ENCODE measurements at regions not wholly inside any gene's neighbourhood (a gene's known extent, or its start where the extent isn't known, plus 50 kb on each side); places are given as distances from the start of the nearest gene placed in this dataset.

DNA sequence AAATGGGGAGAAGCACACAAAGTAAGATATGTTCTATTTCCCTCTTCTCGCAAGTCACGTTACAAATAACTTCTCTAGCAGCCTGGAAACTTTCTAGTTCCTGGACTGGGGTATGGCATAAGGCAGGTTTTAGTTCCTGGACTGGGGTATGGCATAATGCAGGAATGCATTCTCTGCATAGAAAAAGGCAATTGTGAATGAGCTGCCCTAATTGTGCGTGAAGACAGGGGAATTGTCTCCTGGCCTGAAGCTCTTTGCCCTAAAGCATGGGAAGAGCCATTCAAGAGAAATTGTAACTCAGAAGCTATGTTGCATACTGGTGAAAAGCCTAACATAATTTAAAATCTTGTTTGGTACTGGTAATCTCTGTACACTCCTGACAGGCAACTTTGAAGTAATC lies 54.3 kb upstream of the CBLB start:
- DNase-seq (ENCODE audit: low spot score) = no peak

- no peak for DNase-seq (ENCODE audit: low spot score)
Measured at GRCh38 chr3:105927741-105928140, 58.9 kb upstream of the CBLB start.

GRCh38 chr3:105930733-105931132 lies 61.9 kb upstream of the CBLB start:
- no peak for DNase-seq (ENCODE audit: low spot score)

DNA sequence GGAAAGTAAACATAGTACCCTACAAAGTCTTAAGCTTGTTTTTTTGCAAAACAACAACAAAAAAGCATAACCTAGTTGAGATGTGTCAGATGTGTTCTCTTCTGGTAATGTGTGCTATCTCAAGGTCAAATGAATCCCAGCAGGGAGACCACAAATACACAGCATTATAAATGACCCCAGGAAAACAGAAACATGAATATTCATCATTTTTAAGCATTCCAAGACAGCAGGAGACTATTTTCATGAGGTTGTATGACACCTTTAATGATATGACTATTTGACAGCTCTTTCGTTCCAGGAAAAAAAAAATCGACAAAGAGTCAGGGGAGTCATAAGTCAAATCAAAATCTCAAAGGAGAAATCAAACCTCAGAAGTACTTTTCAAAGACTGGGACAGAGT lies 62.7 kb upstream of the CBLB start:
- no peak for DNase-seq (ENCODE audit: low spot score)

- DNase-seq (ENCODE audit: low spot score) = no peak
Measured at GRCh38 chr3:105933871-105934270, 65.1 kb upstream of the CBLB start.

GRCh38 chr3:105938101-105938500 lies 69.3 kb upstream of the CBLB start:
- DNase-seq (ENCODE audit: low spot score) = no peak

- DNase-seq (ENCODE audit: low spot score) = no peak
Measured at GRCh38 chr3:105938806-105939205, 70.0 kb upstream of the CBLB start.

DNA sequence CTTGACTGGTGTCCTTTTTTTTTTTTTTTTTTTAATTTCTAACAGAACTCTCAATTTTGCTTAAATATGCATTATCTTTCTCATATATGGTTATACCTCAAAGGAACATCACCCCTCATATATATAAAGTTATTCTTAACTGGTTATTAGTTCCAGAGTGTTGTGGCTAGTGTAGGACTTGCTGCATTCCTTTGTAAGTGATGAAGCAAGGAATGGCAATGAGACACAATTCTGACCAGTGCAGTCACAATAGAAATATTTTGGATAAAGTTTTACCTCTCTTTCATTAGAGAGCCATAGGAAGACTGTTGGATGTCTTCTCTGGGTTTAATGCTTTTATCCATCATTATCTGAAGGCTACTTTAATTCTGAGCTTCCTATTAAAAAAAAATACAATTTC lies 75.5 kb upstream of the CBLB start:
- no peak for DNase-seq (ENCODE audit: low spot score)

DNA sequence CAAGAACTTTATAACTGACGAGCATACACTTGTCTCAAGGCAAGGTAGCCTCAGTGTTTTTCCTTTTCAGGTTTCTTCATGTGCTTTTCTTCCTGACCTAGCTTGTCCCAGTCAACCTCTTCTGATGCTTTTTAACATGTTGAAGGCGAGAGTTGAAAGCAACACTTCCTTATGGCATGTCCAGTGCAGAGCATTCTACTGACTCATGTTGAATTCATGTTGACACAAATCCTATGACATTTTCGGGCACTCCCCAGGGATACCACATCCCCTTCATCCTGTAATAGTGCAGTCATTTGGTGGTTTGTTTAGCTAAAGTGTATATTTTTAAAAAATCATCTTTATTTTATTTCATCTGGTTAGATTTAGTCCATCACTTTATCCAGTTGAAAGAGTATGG lies 75.9 kb upstream of the CBLB start:
- DNase-seq (ENCODE audit: low spot score) = no peak

- no peak for DNase-seq (ENCODE audit: low spot score)
Measured at GRCh38 chr3:105948101-105948500, 79.3 kb upstream of the CBLB start.

- no peak for DNase-seq (ENCODE audit: low spot score)
Measured at GRCh38 chr3:105950881-105951600, 82.2 kb upstream of the CBLB start.

GRCh38 chr3:105953831-105954230 lies 85.0 kb upstream of the CBLB start:
- DNase-seq (ENCODE audit: low spot score) = no peak

DNA sequence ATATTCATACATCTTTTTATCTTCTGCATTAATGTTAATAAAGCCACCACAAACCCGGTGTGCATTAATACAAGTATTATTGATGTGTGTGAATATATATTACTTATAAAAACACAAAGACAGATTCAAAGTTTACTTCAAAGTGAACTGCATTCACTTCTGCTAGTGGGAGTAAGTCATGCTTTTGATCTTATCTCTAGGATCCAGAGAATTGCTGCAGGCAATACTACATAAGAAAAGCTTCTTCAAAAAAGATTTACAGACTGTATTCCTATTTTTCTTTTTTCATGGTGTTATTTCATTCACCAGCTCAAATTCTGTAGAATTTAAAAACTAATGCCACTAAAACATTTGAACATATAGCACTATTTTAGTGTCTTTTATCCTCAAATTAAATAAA lies 87.5 kb upstream of the CBLB start:
- no peak for DNase-seq (ENCODE audit: low spot score)

DNA sequence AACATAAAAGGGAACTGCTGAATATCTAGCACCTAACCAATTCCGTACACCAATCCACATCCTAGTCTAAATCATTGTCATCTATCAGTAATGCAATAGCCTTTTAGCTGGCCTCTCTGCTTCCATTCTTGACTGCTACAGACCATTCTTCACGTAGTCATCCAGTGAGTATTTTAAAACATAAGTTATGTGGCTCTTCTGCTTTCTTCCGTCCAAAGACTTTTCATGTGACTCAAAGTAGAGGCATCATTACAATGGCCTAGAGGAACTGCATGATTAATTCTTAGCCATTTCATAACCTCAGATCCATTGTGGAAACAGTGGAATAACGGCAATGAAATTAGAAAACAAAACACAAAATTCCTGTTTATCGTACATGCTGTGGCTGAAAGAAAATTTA lies 88.9 kb upstream of the CBLB start:
- no peak for DNase-seq (ENCODE audit: low spot score)

DNA sequence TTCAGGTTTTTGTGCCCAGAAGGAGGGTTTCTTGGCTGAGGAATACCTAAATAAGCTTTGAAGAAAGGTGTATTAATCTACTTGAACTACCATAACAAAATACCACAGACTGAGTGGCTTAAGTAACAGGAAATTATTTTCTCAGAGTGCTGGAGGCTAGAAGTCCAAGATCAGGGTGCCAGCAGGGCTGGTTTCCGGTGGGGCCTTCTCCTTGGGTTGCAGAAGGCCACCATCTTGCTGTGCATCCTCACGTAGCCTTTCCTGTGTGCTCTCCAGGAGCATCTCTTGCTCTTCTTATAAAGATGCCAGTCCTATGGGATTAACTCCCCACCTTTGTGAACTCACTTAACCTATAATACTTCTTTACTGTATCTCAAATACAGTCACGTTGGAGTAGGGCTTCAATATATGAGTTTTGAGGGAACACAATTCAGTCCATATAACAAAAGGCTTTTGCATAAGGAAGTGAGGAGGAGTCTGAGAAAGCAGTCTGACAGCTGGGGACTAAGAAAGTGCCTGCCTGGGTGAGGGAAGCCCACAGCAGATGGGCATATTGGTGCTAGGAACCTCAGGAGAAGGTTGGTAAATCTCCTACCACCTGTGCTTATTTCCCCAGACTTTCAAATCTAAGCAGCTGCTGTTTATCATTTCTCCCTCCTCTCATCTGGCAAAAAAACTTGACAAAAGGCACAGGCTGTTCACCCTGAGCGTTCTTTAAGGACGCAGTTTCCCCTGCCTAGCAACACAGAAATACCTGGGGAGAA lies 89.6 kb upstream of the CBLB start:
- no peak for DNase-seq (ENCODE audit: low spot score)

GRCh38 chr3:105959851-105960250 lies 91.0 kb upstream of the CBLB start:
- DNase-seq (ENCODE audit: low spot score) = no peak

- no peak for DNase-seq (ENCODE audit: low spot score)
Measured at GRCh38 chr3:105960381-105960780, 91.6 kb upstream of the CBLB start.

DNA sequence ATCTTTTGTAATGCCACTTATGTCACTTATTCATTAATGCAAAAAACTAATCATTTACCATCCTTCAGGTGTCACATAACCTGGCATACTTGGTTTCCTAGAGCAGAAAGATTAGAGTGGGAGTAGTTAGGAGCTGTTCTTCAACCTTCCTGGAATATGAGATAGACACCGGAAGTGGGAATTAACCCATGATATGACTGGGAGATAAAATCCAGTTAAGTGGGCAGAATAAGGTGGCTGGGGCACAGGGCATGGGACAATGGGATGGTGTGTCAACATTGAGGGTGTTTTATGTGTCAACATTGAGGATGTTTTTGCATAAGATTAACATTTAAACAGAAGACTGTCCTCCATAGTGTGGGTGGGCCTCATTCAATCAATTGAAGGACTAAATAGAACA lies 94.3 kb upstream of the CBLB start:
- no peak for DNase-seq (ENCODE audit: low spot score)

GRCh38 chr3:105965384-105965783 lies 96.6 kb upstream of the CBLB start:
- no peak for DNase-seq (ENCODE audit: low spot score)

- no peak for DNase-seq (ENCODE audit: low spot score)
Measured at GRCh38 chr3:105967117-105967516, 98.3 kb upstream of the CBLB start.

- DNase-seq (ENCODE audit: low spot score) = no peak
Measured at GRCh38 chr3:105970283-105970682, 101.5 kb upstream of the CBLB start.

DNA sequence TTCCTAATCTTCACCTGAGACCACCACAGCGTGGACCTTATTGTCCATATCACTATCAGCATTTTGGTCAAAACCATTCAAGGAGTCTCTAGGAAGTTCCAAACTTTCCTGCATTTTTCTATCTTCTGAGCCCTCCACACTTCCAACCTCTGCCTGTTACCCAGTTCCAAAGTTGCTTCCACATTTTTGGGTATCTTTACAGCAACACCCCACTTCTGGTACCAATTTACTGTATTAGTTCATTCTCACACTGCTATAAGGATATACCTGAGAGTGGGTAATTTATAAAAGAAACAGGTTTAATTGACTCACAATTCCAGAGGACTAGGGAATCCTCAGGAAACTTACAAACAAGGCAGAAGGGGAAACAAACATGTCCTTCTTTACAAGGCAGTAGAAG lies 103.3 kb upstream of the CBLB start:
- no peak for DNase-seq (ENCODE audit: low spot score)

- no peak for DNase-seq (ENCODE audit: low spot score)
Measured at GRCh38 chr3:105974381-105974780, 105.6 kb upstream of the CBLB start.

DNA sequence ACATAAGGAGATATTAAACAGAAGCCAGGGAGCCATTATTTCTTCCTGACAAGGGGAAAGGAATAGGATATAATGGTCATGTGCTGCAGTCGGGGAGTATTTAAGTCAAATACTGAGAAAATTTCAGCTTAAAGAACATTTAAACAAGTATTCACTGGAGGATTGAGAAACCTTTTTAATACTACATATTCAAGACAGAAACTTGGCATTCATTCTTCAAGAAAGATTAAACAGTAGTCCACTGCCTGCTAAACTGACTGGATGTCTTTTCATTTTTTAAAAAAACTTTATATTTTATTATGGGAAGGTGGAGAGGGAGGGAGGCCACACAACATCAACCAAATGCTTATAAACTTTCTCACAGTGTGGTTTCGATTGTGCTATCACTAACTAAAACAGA lies 107.4 kb upstream of the CBLB start:
- DNase-seq (ENCODE audit: low spot score) = no peak

Data from CD4-positive, alpha-beta T cell treated with Interleukin-15 for 4 hours (primary cell).